Activated CD8-positive, alpha-beta T cell treated with anti-CD3 and anti-CD28 coated beads for 36 hours (primary cell): ENCODE measurements at regions not wholly inside any gene's neighbourhood (a gene's known extent, or its start where the extent isn't known, plus 50 kb on each side); places are given as distances from the start of the nearest gene placed in this dataset.
"Not testable (repeated sequence)": the region's sequence is repeated elsewhere in the genome, so short reads cannot be mapped to it uniquely, and the experiment has no call there.

Source experiments
- ATAC-seq: fragments of 200-7000 bp; cut with Tn5 transposase; one replicate; pipeline ENCODE4 v1.10.0; 2021; ENCODE audit warnings: mild to moderate bottlenecking, moderate library complexity
- CTCF ChIA-PET: fragments of 350-600 bp; sonication (Branson Sonifier 250); formaldehyde crosslinking; loops from one replicate; lab custom pipeline; 2021; ENCODE audit warnings: antibody characterized with exemption; lab: Charles Lee
- POLR2A ChIA-PET: fragments of 350-600 bp; sonication (Branson Sonifier 250); formaldehyde crosslinking; loops from one replicate; lab custom pipeline; 2021; ENCODE audit warnings: antibody characterized with exemption; lab: Charles Lee
- DNase-seq: peaks from one replicate; pipeline ENCODE4 v3.0.0-alpha.2; 2020
- H3K27ac Mint-ChIP-seq: one replicate; pipeline ENCODE4 v1.8.0; 2021; ENCODE audit warnings: mild to moderate bottlenecking, mixed read lengths
- H3K27me3 Mint-ChIP-seq: one replicate; pipeline ENCODE4 v1.8.0; 2021; ENCODE audit warnings: mixed read lengths
- H3K36me3 Mint-ChIP-seq: one replicate; pipeline ENCODE4 v1.8.0; 2021; ENCODE audit warnings: low read depth, mixed read lengths
- H3K4me1 Mint-ChIP-seq: one replicate; pipeline ENCODE4 v1.8.0; 2021; ENCODE audit warnings: low read depth, mixed read lengths
- H3K4me3 Mint-ChIP-seq: one replicate; pipeline ENCODE4 v1.8.0; 2021; ENCODE audit warnings: mild to moderate bottlenecking, moderate library complexity, mixed read lengths
- H3K9me3 Mint-ChIP-seq: one replicate; pipeline ENCODE4 v1.8.0; 2021; ENCODE audit warnings: mixed read lengths
- CTCF ChIP-seq: fragments of 200-600 bp; IDR thresholded peaks from one replicate; pipeline ENCODE4 v1.8.0; 2022; ENCODE audit warnings: antibody characterized with exemption, mild to moderate bottlenecking
- intact Hi-C: fragments of 100-400 bp; cut with micrococcal nuclease; formaldehyde crosslinking; loops from one replicate; pipeline ENCODE4 v1.10.0; 2022

GRCh38 chr2:189238903-189239302 lies 59.3 kb upstream of the COL5A2 start:
- H3K27me3 Mint-ChIP-seq = no peaks in the 10 kb centered on the region
- CTCF ChIA-PET = no interaction called here

GRCh38 chr2:189243843-189244242 lies 64.3 kb upstream of the COL5A2 start:
- H3K4me3 Mint-ChIP-seq, POLR2A ChIA-PET, ATAC-seq, DNase-seq, H3K27me3 Mint-ChIP-seq, H3K4me1 Mint-ChIP-seq, intact Hi-C loops, H3K27ac Mint-ChIP-seq, CTCF ChIA-PET: not testable (repeated sequence)
- H3K36me3 Mint-ChIP-seq = peaks cover 16% of the 10 kb centered on the region
- peaks cover 13% of the 10 kb centered on the region for H3K9me3 Mint-ChIP-seq

More at GRCh38 chr2:189238903-189239302, 59.3 kb upstream of the COL5A2 start:
- TF ChIP-seq CTCF = no peak
- Mint-ChIP-seq H3K4me1 (peaks cover 1% of the 10 kb centered on the region), H3K9me3 (peaks cover 9% of the 10 kb centered on the region), H3K27ac (no peak overlapping the region), H3K4me3 (no peak overlapping the region), H3K36me3 (peaks cover 6% of the 10 kb centered on the region)
- DNase-seq = no peak
- intact Hi-C loops = no loop called here
- POLR2A ChIA-PET = no interaction called here
- no peak for ATAC-seq

GRCh38 chr2:189247276-189247675 lies 67.7 kb upstream of the COL5A2 start:
- H3K27ac Mint-ChIP-seq = no peak overlapping the region
- ATAC-seq (no peak), DNase-seq (no peak)
- intact Hi-C loops = no loop called here
- H3K27me3 Mint-ChIP-seq = no peaks in the 10 kb centered on the region
- no peaks in the 10 kb centered on the region for H3K4me1 Mint-ChIP-seq
- ChIA-PET POLR2A (interaction anchor here (0.6 kb wide), 1 partner anchor 219 kb away, joined by 3 read pairs; no protein-coding TSS in a partner anchor), CTCF (no interaction called here)
- H3K4me3 Mint-ChIP-seq = no peak overlapping the region
- peaks cover 13% of the 10 kb centered on the region for H3K9me3 Mint-ChIP-seq
- no peak for TF ChIP-seq CTCF
- H3K36me3 Mint-ChIP-seq = peaks cover 16% of the 10 kb centered on the region

- no peaks in the 10 kb centered on the region for H3K27me3 Mint-ChIP-seq
- POLR2A ChIA-PET = no interaction called here
These were observed 68.6 kb upstream of the COL5A2 start for GRCh38 chr2:189248141-189248540.

GRCh38 chr2:189249171-189249570 lies 69.6 kb upstream of the COL5A2 start:
- CTCF ChIA-PET = interaction anchor here (1.4 kb wide), 1 partner anchor 9 kb away, joined by 3 read pairs; no protein-coding TSS in a partner anchor
- ATAC-seq (no peak), DNase-seq (no peak)
- Mint-ChIP-seq H3K4me1 (peaks cover 4% of the 10 kb centered on the region), H3K27me3 (no peaks in the 10 kb centered on the region), H3K27ac (no peak overlapping the region), H3K36me3 (peaks cover 8% of the 10 kb centered on the region), H3K4me3 (no peak overlapping the region), H3K9me3 (peaks cover 5% of the 10 kb centered on the region)
- POLR2A ChIA-PET = no interaction called here
- intact Hi-C loops = no loop called here
- TF ChIP-seq CTCF = no peak

More at GRCh38 chr2:189248141-189248540, 68.6 kb upstream of the COL5A2 start:
- intact Hi-C loops = no loop called here
- H3K4me1 Mint-ChIP-seq = no peaks in the 10 kb centered on the region
- ATAC-seq = no peak
- H3K9me3 Mint-ChIP-seq = peaks cover 11% of the 10 kb centered on the region
- CTCF ChIA-PET = interaction anchor here (0.7 kb wide), 1 partner anchor 154 kb away, joined by 4 read pairs; no protein-coding TSS in a partner anchor
- H3K36me3 Mint-ChIP-seq = peaks cover 14% of the 10 kb centered on the region
- TF ChIP-seq CTCF = no peak
- no peak overlapping the region for H3K27ac Mint-ChIP-seq
- no peak overlapping the region for H3K4me3 Mint-ChIP-seq
- no peak for DNase-seq
